ENCODE measurements at regions not wholly inside any gene's neighbourhood (a gene's known extent, or its start where the extent isn't known, plus 50 kb on each side); places are given as distances from the start of the nearest gene placed in this dataset.

GRCh38 chr12:68495336-68496070 lies 115.2 kb upstream of the RAP1B start:
- H3K4me2 ChIP-seq (ENCODE audit: control insufficient read depth, extremely low read depth, insufficient read depth, low read depth, low read length): no peak overlapping the region
- H3K4me1 ChIP-seq (ENCODE audit: control insufficient read depth, extremely low read depth, insufficient read depth, low read length): peaks cover 9% of the 10 kb centered on the region
- dilution Hi-C loops (cut with MboI; ENCODE audit: extremely low pct_ligation_motif_present, low sequenced_read_pairs): no loop called here
- H3K27me3 ChIP-seq (ENCODE audit: control insufficient read depth, extremely low read depth, insufficient read depth, low read length): no peaks in the 10 kb centered on the region
- TF ChIP-seq CTCF (optimal IDR thresholded peaks at IDR 0.05 in 1 of 3, IDR thresholded peaks at IDR 0.05 in 1 of 3, conservative IDR thresholded peaks at IDR 0.05 in 1 of 3; ENCODE audit: extremely low read depth in 1 of 3, insufficient read depth in 2 of 3, low read length in 3 of 3): no peak
- DNase-seq (ENCODE audit: low read depth, low spot score): no peak
- FAIRE-seq: no peak
- H4K20me1 ChIP-seq (ENCODE audit: control insufficient read depth, extremely low read depth, insufficient read depth, low read length): no peaks in the 10 kb centered on the region
- no peaks in the 10 kb centered on the region for H3K79me2 ChIP-seq (ENCODE audit: control insufficient read depth, insufficient read depth, low read length)
- H3K9me1 ChIP-seq (ENCODE audit: control insufficient read depth, extremely low read depth, insufficient read depth, low read length): no peaks in the 10 kb centered on the region
- no peaks in the 10 kb centered on the region for H3K9me3 ChIP-seq (ENCODE audit: control insufficient read depth, low read depth, low read length)
- H3K4me3 ChIP-seq (ENCODE audit: control insufficient read depth in 2 of 3, extremely low read depth in 1 of 3, insufficient read depth in 2 of 3, low read depth in 1 of 3, low read length in 3 of 3): no peak overlapping the region
- H2AFZ ChIP-seq (ENCODE audit: control insufficient read depth, low read length): no peak overlapping the region
- no peaks in the 10 kb centered on the region for H3K36me3 ChIP-seq (ENCODE audit: control insufficient read depth in 2 of 2, extremely low read depth in 1 of 2, insufficient read depth in 2 of 2, low read length in 2 of 2)
- no peak overlapping the region for H3K9ac ChIP-seq (ENCODE audit: control insufficient read depth, extremely low read depth, insufficient read depth, low read length)
- H3K27ac ChIP-seq (ENCODE audit: control insufficient read depth, insufficient read depth, low read length): no peak overlapping the region

- Histone ChIP-seq H3K9me3 (ENCODE audit: control insufficient read depth, low read depth, low read length) (no peaks in the 10 kb centered on the region), H3K36me3 (ENCODE audit: control insufficient read depth in 2 of 2, extremely low read depth in 1 of 2, insufficient read depth in 2 of 2, low read length in 2 of 2) (no peaks in the 10 kb centered on the region), H3K4me2 (ENCODE audit: control insufficient read depth, extremely low read depth, insufficient read depth, low read depth, low read length) (no peak overlapping the region), H3K4me1 (ENCODE audit: control insufficient read depth, extremely low read depth, insufficient read depth, low read length) (peaks cover 9% of the 10 kb centered on the region), H4K20me1 (ENCODE audit: control insufficient read depth, extremely low read depth, insufficient read depth, low read length) (no peaks in the 10 kb centered on the region), H3K9ac (ENCODE audit: control insufficient read depth, extremely low read depth, insufficient read depth, low read length) (no peak overlapping the region), H3K9me1 (ENCODE audit: control insufficient read depth, extremely low read depth, insufficient read depth, low read length) (no peaks in the 10 kb centered on the region), H3K27ac (ENCODE audit: control insufficient read depth, insufficient read depth, low read length) (no peak overlapping the region), H3K79me2 (ENCODE audit: control insufficient read depth, insufficient read depth, low read length) (no peaks in the 10 kb centered on the region), H2AFZ (ENCODE audit: control insufficient read depth, low read length) (no peak overlapping the region), H3K4me3 (ENCODE audit: control insufficient read depth in 2 of 3, extremely low read depth in 1 of 3, insufficient read depth in 2 of 3, low read depth in 1 of 3, low read length in 3 of 3) (no peak overlapping the region), H3K27me3 (ENCODE audit: control insufficient read depth, extremely low read depth, insufficient read depth, low read length) (no peaks in the 10 kb centered on the region)
- DNase-seq (ENCODE audit: low read depth, low spot score) (no peak), FAIRE-seq (no peak)
- dilution Hi-C loops (cut with MboI; ENCODE audit: extremely low pct_ligation_motif_present, low sequenced_read_pairs): no loop called here
- TF ChIP-seq EZH2 (IDR thresholded peaks at IDR 0.05; ENCODE audit: low read length): no peak
- TF ChIP-seq CTCF (optimal IDR thresholded peaks at IDR 0.05 in 1 of 3, IDR thresholded peaks at IDR 0.05 in 1 of 3, conservative IDR thresholded peaks at IDR 0.05 in 1 of 3; ENCODE audit: extremely low read depth in 1 of 3, insufficient read depth in 2 of 3, low read length in 3 of 3): no peak
Measured at GRCh38 chr12:68497107-68497506, 113.6 kb upstream of the RAP1B start.

All from keratinocyte (primary cell).